Tongue (tissue), 1 donor: ENCODE measurements at regions not wholly inside any gene's neighbourhood (a gene's known extent, or its start where the extent isn't known, plus 50 kb on each side); places are given as distances from the start of the nearest gene placed in this dataset.

Experiments
- DNase-seq: peaks from one replicate; pipeline ENCODE4 v3.0.0-alpha.2; 2015

- no peak for DNase-seq
Measured at GRCh38 chr4:125135652-125136051, 179.1 kb upstream of the FAT4 start.

GRCh38 chr4:125132729-125133128 lies 182.0 kb upstream of the FAT4 start:
- DNase-seq: no peak

GRCh38 chr4:125131891-125132680 lies 182.7 kb upstream of the FAT4 start:
- peak; percentile 23 for DNase-seq

GRCh38 chr4:125125276-125125675 lies 189.5 kb upstream of the FAT4 start:
- peak; percentile 17 for DNase-seq

GRCh38 chr4:125123570-125124109 lies 191.1 kb upstream of the FAT4 start:
- DNase-seq: peak; percentile 65

- DNase-seq: peak; percentile 57
Measured at GRCh38 chr4:125121581-125121980, 193.2 kb upstream of the FAT4 start.

GRCh38 chr4:125116431-125116830 lies 198.3 kb upstream of the FAT4 start:
- no peak for DNase-seq

GRCh38 chr4:125115941-125116340 lies 198.8 kb upstream of the FAT4 start:
- no peak for DNase-seq

GRCh38 chr4:125115476-125115875 lies 199.3 kb upstream of the FAT4 start:
- peak; percentile 32 for DNase-seq

- DNase-seq: no peak
Measured at GRCh38 chr4:125112536-125112935, 202.2 kb upstream of the FAT4 start.

- no peak for DNase-seq
Measured at GRCh38 chr4:125111323-125111722, 203.4 kb upstream of the FAT4 start.

- DNase-seq: no peak
Measured at GRCh38 chr4:125105561-125105960, 209.2 kb upstream of the FAT4 start.

- no peak for DNase-seq
Measured at GRCh38 chr4:125104616-125105015, 210.1 kb upstream of the FAT4 start.

GRCh38 chr4:125101719-125102118 lies 213.0 kb upstream of the FAT4 start:
- no peak for DNase-seq

GRCh38 chr4:125097729-125098128 lies 217.0 kb upstream of the FAT4 start:
- DNase-seq: no peak

GRCh38 chr4:125096662-125097061 lies 218.1 kb upstream of the FAT4 start:
- no peak for DNase-seq

GRCh38 chr4:125091541-125091940 lies 223.2 kb upstream of the FAT4 start:
- DNase-seq: no peak

GRCh38 chr4:125091101-125091500 lies 223.7 kb upstream of the FAT4 start:
- DNase-seq: peak; percentile 77

- DNase-seq: no peak
Measured at GRCh38 chr4:125084608-125085007, 230.1 kb upstream of the FAT4 start.

- DNase-seq: no peak
Measured at GRCh38 chr4:125082729-125083417, 231.9 kb upstream of the FAT4 start.

GRCh38 chr4:125072269-125072668 lies 242.5 kb upstream of the FAT4 start:
- no peak for DNase-seq

GRCh38 chr4:125070861-125071260 lies 243.9 kb upstream of the FAT4 start:
- peak; percentile 15 for DNase-seq
